ENCODE measurements at regions not wholly inside any gene's neighbourhood (a gene's known extent, or its start where the extent isn't known, plus 50 kb on each side); places are given as distances from the start of the nearest gene placed in this dataset.

GRCh38 chr12:46071769-46072624 is 81.6 kb upstream of the SCAF11 start:
- peak overlapping the region; percentile 47 for H3K27ac Mint-ChIP-seq (ENCODE audit: low read depth, unreplicated experiment)
- POLR2A ChIA-PET: interaction anchor here (0.6 to 4.4 kb wide), 13 partner anchors 36 to 949 kb away, joined by 3 to 29 read pairs (median 4); partner anchors contain the start of gene SCAF11
- intact Hi-C loops (cut with micrococcal nuclease): loop anchor here (1.0 to 2.0 kb wide), 6 partner anchors 81 to 949 kb away; partner anchors contain the start of gene SCAF11
- peak; percentile 87 for DNase-seq (ENCODE audit: unreplicated experiment)
- no peak overlapping the region for H3K4me3 Mint-ChIP-seq (ENCODE audit: unreplicated experiment)
- H3K4me1 Mint-ChIP-seq (ENCODE audit: insufficient read depth, unreplicated experiment): peaks cover 20% of the 10 kb centered on the region
- CTCF ChIA-PET: interaction anchor here (0.6 to 3.5 kb wide), 42 partner anchors 9 to 949 kb away, joined by 3 to 37 read pairs (median 4); no protein-coding TSS in a partner anchor
- peak; percentile 95 for TF ChIP-seq CTCF (IDR thresholded peaks at IDR 0.05; ENCODE audit: unreplicated experiment)
- no peaks in the 10 kb centered on the region for H3K36me3 Mint-ChIP-seq (ENCODE audit: insufficient read depth, unreplicated experiment)
- H3K9me3 Mint-ChIP-seq (ENCODE audit: unreplicated experiment): no peaks in the 10 kb centered on the region
- BruUV-seq (replicated peaks): no TSS peak
- no peaks in the 10 kb centered on the region for H3K27me3 Mint-ChIP-seq (ENCODE audit: insufficient read depth, unreplicated experiment)

- peak; percentile 40 for DNase-seq (ENCODE audit: unreplicated experiment)
- CTCF ChIA-PET: interaction anchor here (0.5 to 3.5 kb wide), 38 partner anchors 8 to 963 kb away, joined by 3 to 37 read pairs (median 4); no protein-coding TSS in a partner anchor
- no peaks in the 10 kb centered on the region for H3K9me3 Mint-ChIP-seq (ENCODE audit: unreplicated experiment)
Measured at GRCh38 chr12:46071335-46071734, 81.0 kb upstream of the SCAF11 start.

GRCh38 chr12:46067094-46067493 is 76.7 kb upstream of the SCAF11 start:
- DNase-seq (ENCODE audit: unreplicated experiment): no peak
- CTCF ChIA-PET: no interaction called here
- intact Hi-C loops (cut with micrococcal nuclease): no loop called here
- Mint-ChIP-seq H3K36me3 (ENCODE audit: insufficient read depth, unreplicated experiment) (no peaks in the 10 kb centered on the region), H3K4me3 (ENCODE audit: unreplicated experiment) (no peak overlapping the region), H3K27ac (ENCODE audit: low read depth, unreplicated experiment) (no peak overlapping the region), H3K4me1 (ENCODE audit: insufficient read depth, unreplicated experiment) (peaks cover 16% of the 10 kb centered on the region), H3K9me3 (ENCODE audit: unreplicated experiment) (no peaks in the 10 kb centered on the region), H3K27me3 (ENCODE audit: insufficient read depth, unreplicated experiment) (no peaks in the 10 kb centered on the region)
- no TSS peak for BruUV-seq (replicated peaks)
- POLR2A ChIA-PET: interaction anchor here (1.4 kb wide), 1 partner anchor 75 kb away, joined by 3 read pairs; no protein-coding TSS in a partner anchor
- no peak for TF ChIP-seq CTCF (IDR thresholded peaks at IDR 0.05; ENCODE audit: unreplicated experiment)

More at GRCh38 chr12:46071335-46071734, 81.0 kb upstream of the SCAF11 start:
- peaks cover 20% of the 10 kb centered on the region for H3K4me1 Mint-ChIP-seq (ENCODE audit: insufficient read depth, unreplicated experiment)
- no peak overlapping the region for H3K4me3 Mint-ChIP-seq (ENCODE audit: unreplicated experiment)
- no peaks in the 10 kb centered on the region for H3K27me3 Mint-ChIP-seq (ENCODE audit: insufficient read depth, unreplicated experiment)
- H3K36me3 Mint-ChIP-seq (ENCODE audit: insufficient read depth, unreplicated experiment): no peaks in the 10 kb centered on the region
- BruUV-seq (replicated peaks): no TSS peak
- TF ChIP-seq CTCF (IDR thresholded peaks at IDR 0.05; ENCODE audit: unreplicated experiment): no peak
- no peak overlapping the region for H3K27ac Mint-ChIP-seq (ENCODE audit: low read depth, unreplicated experiment)
- POLR2A ChIA-PET: interaction anchor here (0.6 to 4.4 kb wide), 14 partner anchors 37 to 949 kb away, joined by 3 to 29 read pairs (median 4); partner anchors contain the start of genes SCAF11 and SLC38A1
- intact Hi-C loops (cut with micrococcal nuclease): no loop called here

- Mint-ChIP-seq H3K4me1 (ENCODE audit: insufficient read depth, unreplicated experiment) (peaks cover 2% of the 10 kb centered on the region), H3K36me3 (ENCODE audit: insufficient read depth, unreplicated experiment) (no peaks in the 10 kb centered on the region), H3K27me3 (ENCODE audit: insufficient read depth, unreplicated experiment) (no peaks in the 10 kb centered on the region), H3K27ac (ENCODE audit: low read depth, unreplicated experiment) (no peak overlapping the region), H3K9me3 (ENCODE audit: unreplicated experiment) (peaks cover 6% of the 10 kb centered on the region), H3K4me3 (ENCODE audit: unreplicated experiment) (no peak overlapping the region)
- intact Hi-C loops (cut with micrococcal nuclease): no loop called here
- ChIA-PET POLR2A (no interaction called here), CTCF (interaction anchor here (0.7 kb wide), 1 partner anchor 60 kb away, joined by 3 read pairs; no protein-coding TSS in a partner anchor)
- BruUV-seq (replicated peaks): no TSS peak
- TF ChIP-seq CTCF (IDR thresholded peaks at IDR 0.05; ENCODE audit: unreplicated experiment): no peak
- DNase-seq (ENCODE audit: unreplicated experiment): no peak
Measured at GRCh38 chr12:46065412-46066166, 75.2 kb upstream of the SCAF11 start.

Data from MCF 10A (cell line).